Inflammatory macrophage treated with lipopolysaccharide for 1 hour (primary cell): ENCODE measurements at regions not wholly inside any gene's neighbourhood (a gene's known extent, or its start where the extent isn't known, plus 50 kb on each side); places are given as distances from the start of the nearest gene placed in this dataset.
"Not testable (repeated sequence)": the region's sequence is repeated elsewhere in the genome, so short reads cannot be mapped to it uniquely, and the experiment has no call there.

Experiments used
- DNase-seq, 2 donors: peaks; one replicate each; pipeline ENCODE4 v3.0.0-alpha.2; 2020 to 2022

GRCh38 chr19:28726533-28727479 is 486.1 kb downstream of the UQCRFS1 start:
- DNase-seq, result no peak

- DNase-seq, result no peak
Measured at GRCh38 chr19:28718909-28719308, 494.0 kb downstream of the UQCRFS1 start.

- DNase-seq, result no peak
Measured at GRCh38 chr19:28715157-28715556, 497.8 kb downstream of the UQCRFS1 start.

- no peak for DNase-seq
Measured at GRCh38 chr19:28711411-28711810, 501.5 kb downstream of the UQCRFS1 start.

- DNase-seq, result peak; percentile 38 to 77
Measured at GRCh38 chr19:28710278-28710677, 502.7 kb downstream of the UQCRFS1 start.

- DNase-seq, result no peak
Measured at GRCh38 chr19:28706693-28707092, 506.3 kb downstream of the UQCRFS1 start.

GRCh38 chr19:28705008-28705407 is 507.9 kb downstream of the UQCRFS1 start:
- DNase-seq, result no peak

- DNase-seq, result no peak
Measured at GRCh38 chr19:28703400-28703956, 509.5 kb downstream of the UQCRFS1 start.

GRCh38 chr19:28701491-28701890 is 511.5 kb downstream of the UQCRFS1 start:
- DNase-seq, result no peak

GRCh38 chr19:28700176-28700575 is 512.8 kb downstream of the UQCRFS1 start:
- no peak for DNase-seq

GRCh38 chr19:28697308-28697707 is 515.6 kb downstream of the UQCRFS1 start:
- DNase-seq, result no peak

GRCh38 chr19:28694812-28695211 is 518.1 kb downstream of the UQCRFS1 start:
- DNase-seq, result no peak

GRCh38 chr19:28691683-28692082 is 521.3 kb downstream of the UQCRFS1 start:
- DNase-seq, result no peak

GRCh38 chr19:28689464-28689863 is 523.5 kb downstream of the UQCRFS1 start:
- not testable (repeated sequence) for DNase-seq

- no peak for DNase-seq
Measured at GRCh38 chr19:28687296-28687695, 525.7 kb downstream of the UQCRFS1 start.

- no peak for DNase-seq
Measured at GRCh38 chr19:28686756-28687155, 526.2 kb downstream of the UQCRFS1 start.

- DNase-seq, result no peak
Measured at GRCh38 chr19:28685802-28686201, 527.1 kb downstream of the UQCRFS1 start.

GRCh38 chr19:28685077-28685476 is 527.9 kb downstream of the UQCRFS1 start:
- not testable (repeated sequence) for DNase-seq

GRCh38 chr19:28680111-28680510 is 532.8 kb downstream of the UQCRFS1 start:
- no peak for DNase-seq

GRCh38 chr19:28670836-28671235 is 542.1 kb downstream of the UQCRFS1 start:
- DNase-seq, result no peak

GRCh38 chr19:28669804-28670203 is 543.1 kb downstream of the UQCRFS1 start:
- DNase-seq, result no peak

- DNase-seq, result no peak
Measured at GRCh38 chr19:28667348-28667977, 545.5 kb downstream of the UQCRFS1 start.

GRCh38 chr19:28665748-28666147 is 547.2 kb downstream of the UQCRFS1 start:
- DNase-seq, result no peak

- no peak for DNase-seq
Measured at GRCh38 chr19:28656644-28657043, 556.3 kb downstream of the UQCRFS1 start.
